Mucosa of gallbladder (tissue), 1 donor: ENCODE measurements at regions not wholly inside any gene's neighbourhood (a gene's known extent, or its start where the extent isn't known, plus 50 kb on each side); places are given as distances from the start of the nearest gene placed in this dataset.

ENCODE experiments used
- DNase-seq: peaks from one replicate; pipeline ENCODE4 v3.0.0-alpha.2; 2020; ENCODE audit warnings: low spot score
- donor health status: DM: no; HTN: no; CAD: no.

GRCh38 chr22:48366056-48366455 lies 1461.6 kb downstream of the BRD1 start:
- no peak for DNase-seq

- DNase-seq = no peak
These were observed 1462.3 kb downstream of the BRD1 start for GRCh38 chr22:48365386-48365785.

GRCh38 chr22:48362721-48363404 lies 1464.8 kb downstream of the BRD1 start:
- DNase-seq = no peak

GRCh38 chr22:48361099-48361639 lies 1466.5 kb downstream of the BRD1 start:
- no peak for DNase-seq

GRCh38 chr22:48359613-48359965 lies 1468.1 kb downstream of the BRD1 start:
- no peak for DNase-seq

- no peak for DNase-seq
These were observed 1468.6 kb downstream of the BRD1 start for GRCh38 chr22:48358886-48359612.

- DNase-seq = no peak
These were observed 1469.7 kb downstream of the BRD1 start for GRCh38 chr22:48357961-48358360.

- DNase-seq = no peak
These were observed 1470.5 kb downstream of the BRD1 start for GRCh38 chr22:48357196-48357595.

GRCh38 chr22:48356731-48357130 lies 1470.9 kb downstream of the BRD1 start:
- DNase-seq = no peak

GRCh38 chr22:48354096-48354495 lies 1473.6 kb downstream of the BRD1 start:
- DNase-seq = no peak

- no peak for DNase-seq
These were observed 1474.3 kb downstream of the BRD1 start for GRCh38 chr22:48353116-48353947.

GRCh38 chr22:48352086-48352911 lies 1475.4 kb downstream of the BRD1 start:
- no peak for DNase-seq

GRCh38 chr22:48351376-48352085 lies 1476.1 kb downstream of the BRD1 start:
- DNase-seq = no peak

- no peak for DNase-seq
These were observed 1477.2 kb downstream of the BRD1 start for GRCh38 chr22:48350456-48350855.

- DNase-seq = no peak
These were observed 1478.8 kb downstream of the BRD1 start for GRCh38 chr22:48348855-48349254.

- DNase-seq = no peak
These were observed 1480.4 kb downstream of the BRD1 start for GRCh38 chr22:48347311-48347710.

GRCh38 chr22:48346911-48347310 lies 1480.8 kb downstream of the BRD1 start:
- DNase-seq = no peak

GRCh38 chr22:48346311-48346710 lies 1481.4 kb downstream of the BRD1 start:
- no peak for DNase-seq

- no peak for DNase-seq
These were observed 1482.0 kb downstream of the BRD1 start for GRCh38 chr22:48345631-48346030.

- DNase-seq = no peak
These were observed 1484.2 kb downstream of the BRD1 start for GRCh38 chr22:48343461-48343860.

GRCh38 chr22:48342732-48343131 lies 1484.9 kb downstream of the BRD1 start:
- no peak for DNase-seq
